HEK293T (cell line): ENCODE measurements at regions not wholly inside any gene's neighbourhood (a gene's known extent, or its start where the extent isn't known, plus 50 kb on each side); places are given as distances from the start of the nearest gene placed in this dataset.

Experiments used
- CTCF ChIA-PET: fragments of 350-600 bp; formaldehyde crosslinking; extraction: SDS; loops from one replicate; lab custom pipeline; 2021; ENCODE audit warnings: antibody characterized with exemption, inconsistent platforms; lab: Yijun Ruan, JAX
- POLR2A ChIA-PET: fragments of 350-600 bp; formaldehyde crosslinking; extraction: SDS; loops from one replicate; lab custom pipeline; 2020; ENCODE audit warnings: antibody characterized with exemption, inconsistent platforms; lab: Yijun Ruan, JAX
- DNase-seq: peaks from one replicate; pipeline ENCODE4 v3.0.0; 2012; ENCODE audit warnings: mixed read lengths; ENCODE audit errors: extremely low spot score
- ARNT ChIP-seq: fragments of 450-650 bp; IDR thresholded peaks from 2 replicates; pipeline ENCODE4 v1.6.1; 2017; ENCODE audit warnings: mild to moderate bottlenecking
- BHLHE40 ChIP-seq: fragments of 450-650 bp; IDR thresholded peaks from 2 replicates; pipeline ENCODE4 v1.6.1; 2016; ENCODE audit warnings: mild to moderate bottlenecking, moderate library complexity, borderline replicate concordance
- CTBP1 ChIP-seq: fragments of 450-650 bp; IDR thresholded peaks from 2 replicates; pipeline ENCODE4 v1.6.1; 2016; ENCODE audit warnings: borderline replicate concordance
- ELF4 ChIP-seq: fragments of 450-650 bp; IDR thresholded peaks from 2 replicates; pipeline ENCODE4 v1.6.1; 2017; ENCODE audit warnings: antibody characterized with exemption
- FOXA1 ChIP-seq: fragments of 450-650 bp; IDR thresholded peaks from 2 replicates; pipeline ENCODE4 v1.6.1; 2016; ENCODE audit warnings: mild to moderate bottlenecking
- FOXK2 ChIP-seq: fragments of 450-650 bp; IDR thresholded peaks from 2 replicates; pipeline ENCODE4 v1.6.1; 2016; ENCODE audit warnings: mild to moderate bottlenecking
- FOXM1 ChIP-seq: fragments of 450-650 bp; IDR thresholded peaks from 2 replicates; pipeline ENCODE4 v1.6.1; 2017; ENCODE audit warnings: mild to moderate bottlenecking, borderline replicate concordance
- HDGF ChIP-seq: fragments of 450-650 bp; IDR thresholded peaks from 2 replicates; pipeline ENCODE4 v1.6.1; 2017; ENCODE audit warnings: antibody characterized with exemption, borderline replicate concordance
- L3MBTL2 ChIP-seq: fragments of 450-650 bp; conservative IDR thresholded peaks from 2 replicates; pipeline ENCODE4 v1.6.1; 2016; ENCODE audit warnings: mild to moderate bottlenecking
- LEF1 ChIP-seq: fragments of 450-650 bp; IDR thresholded peaks from 2 replicates; pipeline ENCODE4 v1.6.1; 2017; ENCODE audit warnings: mild to moderate bottlenecking, borderline replicate concordance
- NFRKB ChIP-seq: fragments of 450-650 bp; IDR thresholded peaks from 2 replicates; pipeline ENCODE4 v1.6.1; 2016; ENCODE audit warnings: mild to moderate bottlenecking, moderate library complexity
- SP1 ChIP-seq: fragments of 450-650 bp; IDR thresholded peaks from 2 replicates; pipeline ENCODE4 v1.6.1; 2017
- SUZ12 ChIP-seq: fragments of 450-650 bp; IDR thresholded peaks from 2 replicates; pipeline ENCODE4 v1.6.1; 2016; ENCODE audit warnings: mild to moderate bottlenecking
- TARDBP ChIP-seq: fragments of 450-650 bp; IDR thresholded peaks from 2 replicates; pipeline ENCODE4 v1.6.1; 2016
- ZNF384 ChIP-seq: fragments of 450-650 bp; IDR thresholded peaks from 2 replicates; pipeline ENCODE4 v1.6.1; 2016
- TF ChIP-seq, protein P1 (sequence below): fragments of 450-650 bp; IDR thresholded peaks from 2 replicates; pipeline ENCODE4 v1.6.1; 2016

- ChIA-PET CTCF (no interaction called here), POLR2A (no interaction called here)
- no peak for DNase-seq
- TF ChIP-seq SUZ12 (no peak), FOXA1 (no peak), FOXM1 (no peak), ZNF384 (no peak)
- TF ChIP-seq, protein P1, sequence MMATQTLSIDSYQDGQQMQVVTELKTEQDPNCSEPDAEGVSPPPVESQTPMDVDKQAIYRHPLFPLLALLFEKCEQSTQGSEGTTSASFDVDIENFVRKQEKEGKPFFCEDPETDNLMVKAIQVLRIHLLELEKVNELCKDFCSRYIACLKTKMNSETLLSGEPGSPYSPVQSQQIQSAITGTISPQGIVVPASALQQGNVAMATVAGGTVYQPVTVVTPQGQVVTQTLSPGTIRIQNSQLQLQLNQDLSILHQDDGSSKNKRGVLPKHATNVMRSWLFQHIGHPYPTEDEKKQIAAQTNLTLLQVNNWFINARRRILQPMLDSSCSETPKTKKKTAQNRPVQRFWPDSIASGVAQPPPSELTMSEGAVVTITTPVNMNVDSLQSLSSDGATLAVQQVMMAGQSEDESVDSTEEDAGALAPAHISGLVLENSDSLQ: no peak
These were observed 71.7 kb upstream of the TTC14 start for GRCh38 chr3:180530276-180530675.

- ChIA-PET POLR2A (no interaction called here), CTCF (no interaction called here)
- DNase-seq: no peak
- TF ChIP-seq ZNF384 (no peak), TARDBP (no peak), HDGF (no peak), LEF1 (no peak), NFRKB (no peak), FOXM1 (no peak), SUZ12 (no peak), ARNT (no peak), FOXK2 (no peak), SP1 (no peak), ELF4 (no peak), CTBP1 (no peak)
These were observed 70.4 kb upstream of the TTC14 start for GRCh38 chr3:180531303-180532278.

DNA sequence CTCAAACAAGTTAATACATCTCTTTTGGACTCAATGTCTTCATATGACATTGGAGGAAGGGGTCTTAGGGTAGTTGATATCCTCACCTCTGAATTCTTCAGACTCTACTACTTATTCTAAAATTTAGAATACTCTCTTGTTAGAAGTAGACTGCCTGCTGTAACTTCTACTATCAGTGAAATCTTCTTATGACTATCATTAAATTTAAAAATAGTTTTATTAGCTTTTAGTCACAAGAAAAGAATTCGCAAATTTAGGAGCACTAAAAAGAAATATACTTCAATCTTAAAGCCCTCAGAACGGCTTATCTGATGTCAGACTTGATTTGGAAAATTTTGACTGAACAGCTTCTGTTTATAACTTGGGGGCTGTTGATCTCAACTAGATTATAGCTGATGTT, 67.1 kb upstream of the TTC14 start:
- ChIA-PET CTCF (no interaction called here), POLR2A (no interaction called here)
- TF ChIP-seq CTBP1 (no peak), ZNF384 (no peak), FOXA1 (no peak), HDGF (no peak), NFRKB (no peak), LEF1 (no peak), SP1 (no peak), TARDBP (no peak), FOXK2 (no peak), FOXM1 (no peak), L3MBTL2 (no peak), SUZ12 (no peak), ELF4 (no peak), BHLHE40 (no peak), ARNT (no peak)
- TF ChIP-seq, protein P1: no peak
- no peak for DNase-seq

DNA sequence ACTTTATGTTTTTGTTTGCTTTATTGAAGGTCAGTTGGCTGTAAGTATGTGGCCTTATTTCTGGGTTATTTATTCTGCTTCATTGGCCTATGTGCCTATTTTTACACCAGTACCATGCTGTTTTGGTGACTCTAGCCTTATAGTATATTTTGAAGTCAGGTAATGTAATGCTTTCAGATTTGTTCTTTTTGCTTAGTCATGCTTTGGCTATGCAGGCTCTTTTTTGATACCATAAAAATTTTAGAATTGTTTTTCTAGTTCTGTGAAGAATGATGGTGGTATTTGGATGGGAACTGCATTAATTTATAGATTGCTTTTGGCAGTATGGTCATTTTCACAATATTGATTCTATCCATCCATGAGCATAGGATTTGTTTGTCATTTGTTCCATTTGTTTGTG, 63.5 kb upstream of the TTC14 start:
- DNase-seq: no peak
- ChIA-PET POLR2A (no interaction called here), CTCF (no interaction called here)
- TF ChIP-seq HDGF (no peak), L3MBTL2 (no peak), BHLHE40 (no peak), ELF4 (no peak), SUZ12 (no peak), CTBP1 (no peak), SP1 (no peak), TARDBP (no peak), FOXM1 (no peak), ZNF384 (no peak), FOXK2 (no peak), NFRKB (no peak), FOXA1 (no peak), ARNT (no peak), LEF1 (no peak)
- TF ChIP-seq, protein P1: no peak

DNA sequence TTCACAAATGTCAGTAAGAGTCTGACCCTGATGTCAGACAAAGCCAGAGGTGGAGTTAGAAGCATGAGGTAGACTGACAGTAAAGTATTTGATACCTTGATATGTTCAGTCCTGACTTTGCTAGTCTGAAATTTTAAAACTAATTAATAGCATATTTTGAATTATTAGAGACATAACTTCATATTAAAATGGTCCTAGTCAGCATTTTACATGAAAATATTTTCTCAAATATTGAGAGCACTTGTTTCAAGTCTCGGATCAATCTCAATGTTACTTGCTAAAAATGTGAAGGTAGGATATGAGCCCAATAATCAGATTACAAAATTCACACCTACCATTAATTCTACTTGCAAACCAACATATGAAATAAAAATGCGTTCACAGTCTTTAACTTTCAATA, 58.1 kb upstream of the TTC14 start:
- TF ChIP-seq TARDBP: no peak
- no peak for TF ChIP-seq SP1
- TF ChIP-seq, protein P1: no peak
- no peak for TF ChIP-seq SUZ12
- no peak for TF ChIP-seq HDGF
- no peak for TF ChIP-seq L3MBTL2
- no peak for TF ChIP-seq FOXM1
- TF ChIP-seq ELF4: no peak
- TF ChIP-seq NFRKB: no peak
- no peak for TF ChIP-seq ARNT
- no peak for TF ChIP-seq BHLHE40
- TF ChIP-seq CTBP1: no peak
- TF ChIP-seq LEF1: no peak
- no peak for TF ChIP-seq ZNF384
- ChIA-PET POLR2A (no interaction called here), CTCF (no interaction called here)
- DNase-seq: no peak
